HCT116 (cell line): ENCODE measurements at regions not wholly inside any gene's neighbourhood (a gene's known extent, or its start where the extent isn't known, plus 50 kb on each side); places are given as distances from the start of the nearest gene placed in this dataset.

Experiments
- ATAC-seq: fragments of 200-7000 bp; cut with Tn5 transposase; 2 replicates; pipeline ENCODE4 v1.9.1; 2020; ENCODE audit warnings: mild to moderate bottlenecking, moderate library complexity
- BruUV-seq: library from RNA; stranded (reverse); fragments of 400-500 nt; replicated peaks from 2 replicates; lab custom pipeline; 2021; lab: Mats Ljungman, UMichigan
- CTCF ChIA-PET: fragments of 300-600 bp; sonication (Branson Sonifier 250); formaldehyde crosslinking; loops from one replicate; lab custom pipeline; 2021; ENCODE audit warnings: antibody characterized with exemption; lab: Charles Lee
- POLR2A ChIA-PET: fragments of 300-600, 350-600 bp; sonication (Branson Sonifier 250); formaldehyde crosslinking; loops from one replicate; lab custom pipeline; 2021; ENCODE audit warnings: antibody characterized with exemption; lab: Charles Lee
- RAD21 ChIA-PET, 2 experiments: fragments of 300-600 bp; sonication (Branson Sonifier 250); formaldehyde crosslinking; loops; one replicate each; lab custom pipeline; 2023; ENCODE audit warnings: low total read pairs in 2 of 2; ENCODE audit not compliant: uncharacterized antibody in 2 of 2, unreplicated experiment in 2 of 2, low non-redundant PET in 1 of 2; lab: Charles Lee
- DNase-seq: peaks from one replicate; pipeline ENCODE4 v3.0.0-alpha.2; 2010; ENCODE audit warnings: low read depth, low spot score
- H2AFZ ChIP-seq: fragments of 200-600 bp; shearing (Covaris generic), sonication (generic); 2 replicates; pipeline ENCODE4 v1.6.1; 2017; ENCODE audit warnings: low read depth, mixed run types, mixed read lengths, antibody characterized with exemption, low read length; ENCODE audit not compliant: poor library complexity, severe bottlenecking
- H3K27ac ChIP-seq: 2 replicates; pipeline ENCODE4 v1.5.1; 2012; ENCODE audit warnings: low read depth, low read length
- H3K27me3 ChIP-seq: fragments of 200-600 bp; sonication (generic); 2 replicates; pipeline ENCODE4 v1.6.1; 2016; ENCODE audit warnings: mixed run types, low read length, mixed read lengths; ENCODE audit not compliant: insufficient read depth
- H3K36me3 ChIP-seq, 2 experiments: fragments of 200-500 bp in 1 of 2; fragments of 200-600 bp in 1 of 2; sonication (Bioruptor generic) in 1 of 2; sonication (generic) in 1 of 2; 2 replicates each; pipeline versions ENCODE4 v1.5.1 to v1.6.1; 2014 to 2016; ENCODE audit warnings: low read length in 2 of 2, inconsistent platforms in 1 of 2, mixed read lengths in 1 of 2, mixed run types in 1 of 2; ENCODE audit not compliant: insufficient read depth in 2 of 2, control insufficient read depth in 1 of 2
- H3K4me1 ChIP-seq, 2 experiments: fragments of 200-600 bp in 1 of 2; sonication (generic) in 1 of 2; 2 replicates each; pipeline versions ENCODE4 v1.5.1 to v1.6.1; 2012 to 2017; ENCODE audit warnings: low read length in 2 of 2, inconsistent platforms in 1 of 2, mild to moderate bottlenecking in 1 of 2, mixed read lengths in 1 of 2, mixed run types in 1 of 2, moderate library complexity in 1 of 2; ENCODE audit not compliant: insufficient read depth in 2 of 2, control insufficient read depth in 1 of 2
- H3K4me2 ChIP-seq: fragments of 200-600 bp; sonication (generic); 2 replicates; pipeline ENCODE4 v1.6.1; 2017; ENCODE audit warnings: mixed run types, low read length, mixed read lengths
- H3K4me3 ChIP-seq, 2 experiments: fragments of 200-600 bp in 1 of 2; sonication (generic) in 1 of 2; replicated peaks in 1 of 2; 2 replicates each; pipeline ENCODE4 v1.5.1; 2011 to 2016; ENCODE audit warnings: low read length in 2 of 2, control low read depth in 1 of 2, low read depth in 1 of 2, mild to moderate bottlenecking in 1 of 2, mixed read lengths in 1 of 2, mixed run types in 1 of 2
- H3K79me2 ChIP-seq: fragments of 200-600 bp; sonication (generic); 2 replicates; pipeline ENCODE4 v1.6.1; 2017; ENCODE audit warnings: mild to moderate bottlenecking, mixed run types, low read length, moderate library complexity, mixed read lengths; ENCODE audit not compliant: insufficient read depth
- H3K9ac ChIP-seq: fragments of 200-600 bp; sonication (generic); 2 replicates; pipeline ENCODE4 v1.6.1; 2016; ENCODE audit warnings: low read length, mixed read lengths
- H3K9me2 ChIP-seq: fragments of 200-600 bp; sonication (generic), shearing (Covaris generic); 2 replicates; pipeline ENCODE4 v1.6.1; 2017; ENCODE audit warnings: mixed run types, mild to moderate bottlenecking, moderate library complexity; ENCODE audit not compliant: insufficient read depth
- H3K9me3 ChIP-seq, 2 experiments: fragments of 200-500 bp in 1 of 2; fragments of 200-600 bp in 1 of 2; sonication (Bioruptor generic) in 1 of 2; sonication (generic) in 1 of 2; 2 replicates each; pipeline ENCODE4 v1.6.1; 2014 to 2017; ENCODE audit warnings: low read length in 2 of 2, mixed read lengths in 2 of 2, inconsistent platforms in 1 of 2, low read depth in 1 of 2, mild to moderate bottlenecking in 1 of 2, mixed run types in 1 of 2, moderate library complexity in 1 of 2; ENCODE audit not compliant: control insufficient read depth in 1 of 2, insufficient read depth in 1 of 2
- H4K20me1 ChIP-seq: fragments of 200-600 bp; sonication (generic), shearing (Covaris generic); 2 replicates; pipeline ENCODE4 v1.6.1; 2017; ENCODE audit warnings: mixed run types, mild to moderate bottlenecking, moderate library complexity; ENCODE audit not compliant: insufficient read depth
- CBX3 ChIP-seq: IDR thresholded peaks from 2 replicates; pipeline ENCODE4 v1.6.1; 2012; ENCODE audit warnings: low read depth
- CEBPB ChIP-seq: IDR thresholded peaks from 2 replicates; pipeline ENCODE4 v1.6.1; 2012; ENCODE audit warnings: low read depth
- ELF1 ChIP-seq: IDR thresholded peaks from 2 replicates; pipeline ENCODE4 v1.6.1; 2012; ENCODE audit warnings: low read depth, borderline replicate concordance
- EZH2phosphoT487 ChIP-seq: fragments of 200-600 bp; IDR thresholded peaks from 2 replicates; pipeline ENCODE4 v1.6.1; 2018; ENCODE audit warnings: antibody characterized with exemption, borderline replicate concordance
- FOSL1 ChIP-seq: IDR thresholded peaks from 2 replicates; pipeline ENCODE4 v1.6.1; 2012; ENCODE audit warnings: low read depth
- JUND ChIP-seq: IDR thresholded peaks from 2 replicates; pipeline ENCODE4 v1.6.1; 2012
- POLR2A ChIP-seq: IDR thresholded peaks from 2 replicates; pipeline ENCODE4 v1.7.0; 2011; ENCODE audit warnings: borderline replicate concordance; ENCODE audit not compliant: insufficient read depth, insufficient read length; ENCODE audit errors: extremely low read depth
- POLR2AphosphoS5 ChIP-seq: IDR thresholded peaks from 2 replicates; pipeline ENCODE4 v1.6.1; 2011; ENCODE audit warnings: mild to moderate bottlenecking, low read depth, low read length, moderate library complexity
- RAD21 ChIP-seq: IDR thresholded peaks from 2 replicates; pipeline ENCODE4 v1.6.1; 2012; ENCODE audit warnings: low read depth, mild to moderate bottlenecking
- SP1 ChIP-seq: IDR thresholded peaks from 2 replicates; pipeline ENCODE4 v1.6.1; 2012; ENCODE audit warnings: low read depth
- SRF ChIP-seq: IDR thresholded peaks from 2 replicates; pipeline ENCODE4 v1.6.1; 2012; ENCODE audit warnings: low read depth
- TCF7L2 ChIP-seq: IDR thresholded peaks from 2 replicates; pipeline ENCODE4 v1.7.0; 2011; ENCODE audit warnings: borderline replicate concordance, inconsistent platforms; ENCODE audit not compliant: insufficient read depth, insufficient read length; ENCODE audit errors: extremely low read depth
- intact Hi-C: fragments of 100-400 bp; cut with micrococcal nuclease; formaldehyde crosslinking; loops from 2 replicates; pipeline ENCODE4 v1.10.0; 2022
- TF ChIP-seq, protein P1 (sequence below): IDR thresholded peaks from 2 replicates; pipeline ENCODE4 v1.6.1; 2012; ENCODE audit warnings: low read depth
- TF ChIP-seq, protein P2 (sequence below): IDR thresholded peaks from 2 replicates; pipeline ENCODE4 v1.6.1; 2012

DNA sequence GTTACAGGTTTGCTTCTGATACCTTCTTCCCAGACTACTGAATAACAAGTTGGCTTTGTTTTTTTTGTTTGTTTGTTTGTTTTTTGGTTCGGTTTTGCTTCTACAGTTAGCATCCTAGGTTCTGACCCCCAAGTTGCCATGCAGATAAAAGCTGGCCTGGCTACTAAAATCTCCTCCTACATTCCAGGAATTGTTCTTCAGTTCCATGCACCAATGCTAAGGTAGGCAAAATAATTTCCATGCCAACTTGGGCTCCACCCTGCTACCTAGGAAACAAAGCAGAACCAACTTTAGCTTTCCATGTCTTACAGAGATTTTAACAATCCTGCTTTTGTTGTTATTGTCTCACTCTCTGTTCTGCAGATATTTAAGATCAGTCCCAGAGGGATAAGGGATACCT lies 495.5 kb upstream of the SOX9 start:
- intact Hi-C loops = no loop called here
- no peak overlapping the region for H3K4me2 ChIP-seq
- DNase-seq (no peak), ATAC-seq (no peak)
- no peaks in the 10 kb centered on the region; the same call in 1 of the 2 replicates for H3K9me2 ChIP-seq
- RAD21 ChIA-PET = no interaction called here
- H3K27ac ChIP-seq = no peak overlapping the region
- no peaks in the 10 kb centered on the region for H4K20me1 ChIP-seq
- no peak overlapping the region for H3K4me3 ChIP-seq
- BruUV-seq = no TSS peak
- H3K9ac ChIP-seq = no peak overlapping the region
- no peak overlapping the region for H2AFZ ChIP-seq
- H3K4me1 ChIP-seq = peaks cover 0 to 21% of the 10 kb centered on the region in 2 experiments; a peak in 2 of 4 replicates
- TF ChIP-seq, protein P1, sequence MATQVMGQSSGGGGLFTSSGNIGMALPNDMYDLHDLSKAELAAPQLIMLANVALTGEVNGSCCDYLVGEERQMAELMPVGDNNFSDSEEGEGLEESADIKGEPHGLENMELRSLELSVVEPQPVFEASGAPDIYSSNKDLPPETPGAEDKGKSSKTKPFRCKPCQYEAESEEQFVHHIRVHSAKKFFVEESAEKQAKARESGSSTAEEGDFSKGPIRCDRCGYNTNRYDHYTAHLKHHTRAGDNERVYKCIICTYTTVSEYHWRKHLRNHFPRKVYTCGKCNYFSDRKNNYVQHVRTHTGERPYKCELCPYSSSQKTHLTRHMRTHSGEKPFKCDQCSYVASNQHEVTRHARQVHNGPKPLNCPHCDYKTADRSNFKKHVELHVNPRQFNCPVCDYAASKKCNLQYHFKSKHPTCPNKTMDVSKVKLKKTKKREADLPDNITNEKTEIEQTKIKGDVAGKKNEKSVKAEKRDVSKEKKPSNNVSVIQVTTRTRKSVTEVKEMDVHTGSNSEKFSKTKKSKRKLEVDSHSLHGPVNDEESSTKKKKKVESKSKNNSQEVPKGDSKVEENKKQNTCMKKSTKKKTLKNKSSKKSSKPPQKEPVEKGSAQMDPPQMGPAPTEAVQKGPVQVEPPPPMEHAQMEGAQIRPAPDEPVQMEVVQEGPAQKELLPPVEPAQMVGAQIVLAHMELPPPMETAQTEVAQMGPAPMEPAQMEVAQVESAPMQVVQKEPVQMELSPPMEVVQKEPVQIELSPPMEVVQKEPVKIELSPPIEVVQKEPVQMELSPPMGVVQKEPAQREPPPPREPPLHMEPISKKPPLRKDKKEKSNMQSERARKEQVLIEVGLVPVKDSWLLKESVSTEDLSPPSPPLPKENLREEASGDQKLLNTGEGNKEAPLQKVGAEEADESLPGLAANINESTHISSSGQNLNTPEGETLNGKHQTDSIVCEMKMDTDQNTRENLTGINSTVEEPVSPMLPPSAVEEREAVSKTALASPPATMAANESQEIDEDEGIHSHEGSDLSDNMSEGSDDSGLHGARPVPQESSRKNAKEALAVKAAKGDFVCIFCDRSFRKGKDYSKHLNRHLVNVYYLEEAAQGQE = no peak
- TF ChIP-seq EZH2phosphoT487 (no peak), JUND (no peak), ELF1 (no peak), POLR2A (no peak), SRF (no peak), RAD21 (no peak), CEBPB (no peak), FOSL1 (no peak), TCF7L2 (no peak), CBX3 (no peak), SP1 (no peak), POLR2AphosphoS5 (no peak)
- TF ChIP-seq, protein P2, sequence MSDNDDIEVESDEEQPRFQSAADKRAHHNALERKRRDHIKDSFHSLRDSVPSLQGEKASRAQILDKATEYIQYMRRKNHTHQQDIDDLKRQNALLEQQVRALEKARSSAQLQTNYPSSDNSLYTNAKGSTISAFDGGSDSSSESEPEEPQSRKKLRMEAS = no peak
- H3K27me3 ChIP-seq = no peaks in the 10 kb centered on the region
- H3K9me3 ChIP-seq = no peaks in the 10 kb centered on the region; a peak in 1 of 4 replicates
- H3K36me3 ChIP-seq = no peaks in the 10 kb centered on the region; a peak in 1 of 4 replicates
- POLR2A ChIA-PET = no interaction called here
- no peaks in the 10 kb centered on the region for H3K79me2 ChIP-seq
- CTCF ChIA-PET = no interaction called here
